Osteoblast (primary cell): ENCODE measurements at regions not wholly inside any gene's neighbourhood (a gene's known extent, or its start where the extent isn't known, plus 50 kb on each side); places are given as distances from the start of the nearest gene placed in this dataset.

Experiments
- DNase-seq: peaks from one replicate; pipeline ENCODE4 v3.0.0; 2011; ENCODE audit warnings: low spot score, mixed read lengths; ENCODE audit not compliant: insufficient read length; ENCODE audit errors: missing footprints
- H2AFZ ChIP-seq: 2 replicates; pipeline ENCODE4 v1.6.0; 2011; ENCODE audit warnings: mild to moderate bottlenecking, low read length
- H3K27ac ChIP-seq: 2 replicates; pipeline ENCODE4 v1.5.1; 2011; ENCODE audit warnings: mild to moderate bottlenecking, low read depth, low read length, moderate library complexity
- H3K27me3 ChIP-seq: 2 replicates; pipeline ENCODE4 v1.6.0; 2012; ENCODE audit warnings: mild to moderate bottlenecking, control low read depth, inconsistent platforms, low read length, moderate library complexity; ENCODE audit not compliant: insufficient read depth
- H3K36me3 ChIP-seq: 2 replicates; pipeline ENCODE4 v1.5.1; 2011; ENCODE audit warnings: mild to moderate bottlenecking, low read length, control low read depth, moderate library complexity; ENCODE audit not compliant: insufficient read depth
- H3K4me1 ChIP-seq: 2 replicates; pipeline ENCODE4 v1.5.1; 2011; ENCODE audit warnings: mild to moderate bottlenecking, low read length, control low read depth, moderate library complexity; ENCODE audit not compliant: insufficient read depth
- H3K4me2 ChIP-seq: 2 replicates; pipeline ENCODE4 v1.6.0; 2011; ENCODE audit warnings: mild to moderate bottlenecking, low read length; ENCODE audit not compliant: insufficient read depth
- H3K4me3 ChIP-seq: fragments of 200-600 bp; sonication (generic); 3 replicates; pipeline ENCODE4 v1.5.1; 2012; ENCODE audit warnings: mild to moderate bottlenecking, low read length, inconsistent platforms; ENCODE audit not compliant: insufficient read depth
- H3K79me2 ChIP-seq: 2 replicates; pipeline ENCODE4 v1.6.0; 2012; ENCODE audit warnings: mild to moderate bottlenecking, low read length, control low read depth, inconsistent platforms; ENCODE audit not compliant: insufficient read depth
- H3K9me3 ChIP-seq: 2 replicates; pipeline ENCODE4 v1.5.1; 2011; ENCODE audit warnings: low read depth, low read length, control low read depth
- H4K20me1 ChIP-seq: 2 replicates; pipeline ENCODE4 v1.6.0; 2012; ENCODE audit warnings: mild to moderate bottlenecking, low read length, control low read depth; ENCODE audit not compliant: insufficient read depth
- TF ChIP-seq, protein P1 (sequence below): IDR thresholded peaks from 2 replicates; pipeline ENCODE4 v1.5.1; 2011; ENCODE audit warnings: mild to moderate bottlenecking, low read depth, low read length, moderate library complexity; ENCODE audit errors: extremely low read depth

GRCh38 chr4:32251126-32251525 lies 1531.0 kb downstream of the PCDH7 start:
- no peak for DNase-seq

GRCh38 chr4:32251926-32252325 lies 1531.8 kb downstream of the PCDH7 start:
- no peaks in the 10 kb centered on the region for H3K79me2 ChIP-seq
- no peaks in the 10 kb centered on the region for H4K20me1 ChIP-seq
- no peak for DNase-seq
- H3K4me1 ChIP-seq = no peaks in the 10 kb centered on the region
- H3K36me3 ChIP-seq = no peaks in the 10 kb centered on the region
- no peaks in the 10 kb centered on the region for H3K9me3 ChIP-seq
- no peak overlapping the region for H2AFZ ChIP-seq
- no peak overlapping the region for H3K27ac ChIP-seq
- TF ChIP-seq, protein P1, sequence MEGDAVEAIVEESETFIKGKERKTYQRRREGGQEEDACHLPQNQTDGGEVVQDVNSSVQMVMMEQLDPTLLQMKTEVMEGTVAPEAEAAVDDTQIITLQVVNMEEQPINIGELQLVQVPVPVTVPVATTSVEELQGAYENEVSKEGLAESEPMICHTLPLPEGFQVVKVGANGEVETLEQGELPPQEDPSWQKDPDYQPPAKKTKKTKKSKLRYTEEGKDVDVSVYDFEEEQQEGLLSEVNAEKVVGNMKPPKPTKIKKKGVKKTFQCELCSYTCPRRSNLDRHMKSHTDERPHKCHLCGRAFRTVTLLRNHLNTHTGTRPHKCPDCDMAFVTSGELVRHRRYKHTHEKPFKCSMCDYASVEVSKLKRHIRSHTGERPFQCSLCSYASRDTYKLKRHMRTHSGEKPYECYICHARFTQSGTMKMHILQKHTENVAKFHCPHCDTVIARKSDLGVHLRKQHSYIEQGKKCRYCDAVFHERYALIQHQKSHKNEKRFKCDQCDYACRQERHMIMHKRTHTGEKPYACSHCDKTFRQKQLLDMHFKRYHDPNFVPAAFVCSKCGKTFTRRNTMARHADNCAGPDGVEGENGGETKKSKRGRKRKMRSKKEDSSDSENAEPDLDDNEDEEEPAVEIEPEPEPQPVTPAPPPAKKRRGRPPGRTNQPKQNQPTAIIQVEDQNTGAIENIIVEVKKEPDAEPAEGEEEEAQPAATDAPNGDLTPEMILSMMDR = no peak
- no peak overlapping the region for H3K4me2 ChIP-seq
- H3K4me3 ChIP-seq = no peak overlapping the region
- no peaks in the 10 kb centered on the region for H3K27me3 ChIP-seq

More at GRCh38 chr4:32251126-32251525, 1531.0 kb downstream of the PCDH7 start:
- H3K4me1 ChIP-seq = no peaks in the 10 kb centered on the region
- no peaks in the 10 kb centered on the region for H3K36me3 ChIP-seq
- H2AFZ ChIP-seq = no peak overlapping the region
- no peak overlapping the region for H3K4me2 ChIP-seq
- no peaks in the 10 kb centered on the region for H3K79me2 ChIP-seq
- H3K9me3 ChIP-seq = no peaks in the 10 kb centered on the region
- no peak overlapping the region for H3K4me3 ChIP-seq
- H3K27me3 ChIP-seq = no peaks in the 10 kb centered on the region
- TF ChIP-seq, protein P1 = no peak
- no peaks in the 10 kb centered on the region for H4K20me1 ChIP-seq
- H3K27ac ChIP-seq = no peak overlapping the region

DNA sequence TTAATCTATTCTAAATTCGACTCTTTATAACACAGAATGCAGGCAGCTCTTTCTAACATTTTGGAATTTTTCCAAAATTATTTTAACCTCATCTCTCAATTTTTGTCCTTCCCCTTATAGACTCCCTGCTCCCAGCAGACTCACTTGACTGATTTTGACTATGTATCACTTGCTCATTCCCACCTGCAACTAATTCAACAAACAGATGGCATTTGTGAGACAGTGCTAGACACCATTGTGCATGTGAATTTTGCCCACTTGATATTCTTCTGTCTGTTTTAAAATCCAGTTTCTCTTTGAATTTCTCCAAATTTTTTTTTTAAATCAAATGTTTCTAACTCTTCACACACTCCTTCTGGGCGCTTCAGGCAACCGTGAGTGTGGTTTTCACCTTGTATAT lies 1534.0 kb downstream of the PCDH7 start:
- Histone ChIP-seq H4K20me1 (no peaks in the 10 kb centered on the region), H3K4me1 (no peaks in the 10 kb centered on the region), H2AFZ (no peak overlapping the region), H3K4me3 (no peak overlapping the region), H3K9me3 (no peaks in the 10 kb centered on the region), H3K79me2 (no peaks in the 10 kb centered on the region), H3K4me2 (no peak overlapping the region), H3K27ac (no peak overlapping the region), H3K36me3 (no peaks in the 10 kb centered on the region), H3K27me3 (no peaks in the 10 kb centered on the region)
- TF ChIP-seq, protein P1 = no peak
- no peak for DNase-seq

DNA sequence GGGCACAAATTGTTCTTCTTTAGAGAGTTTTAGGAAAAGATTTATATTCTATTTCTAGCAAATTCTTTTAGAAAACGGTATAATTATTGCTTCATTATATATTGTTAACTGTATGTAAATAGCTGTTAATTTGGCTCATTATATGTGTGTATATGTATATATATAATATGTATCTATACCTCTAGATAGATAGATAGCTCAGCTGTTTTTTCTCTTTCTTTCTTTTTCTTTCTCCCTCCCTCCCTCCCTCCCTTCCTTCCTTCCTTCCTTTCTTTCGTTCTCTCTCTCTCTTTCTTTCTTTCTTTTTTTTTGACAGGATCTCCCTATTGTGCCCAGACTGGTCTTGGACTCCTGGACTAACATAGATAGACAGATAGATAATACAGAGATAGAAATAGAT lies 1538.8 kb downstream of the PCDH7 start:
- no peaks in the 10 kb centered on the region for H3K79me2 ChIP-seq
- H3K27ac ChIP-seq = no peak overlapping the region
- no peaks in the 10 kb centered on the region for H3K36me3 ChIP-seq
- no peak overlapping the region for H3K4me3 ChIP-seq
- TF ChIP-seq, protein P1 = no peak
- no peak overlapping the region for H3K4me2 ChIP-seq
- no peak overlapping the region for H2AFZ ChIP-seq
- no peaks in the 10 kb centered on the region for H3K9me3 ChIP-seq
- H3K4me1 ChIP-seq = no peaks in the 10 kb centered on the region
- no peaks in the 10 kb centered on the region for H3K27me3 ChIP-seq
- H4K20me1 ChIP-seq = no peaks in the 10 kb centered on the region
- DNase-seq = no peak
